Tibial nerve (tissue), 4 donors: ENCODE measurements at regions not wholly inside any gene's neighbourhood (a gene's known extent, or its start where the extent isn't known, plus 50 kb on each side); places are given as distances from the start of the nearest gene placed in this dataset.

Source experiments
- DNase-seq, 2 donors: peaks; one replicate each; pipeline ENCODE4 v3.0.0-alpha.2; 2019; ENCODE audit warnings: low spot score in 2 of 2
- H3K27ac ChIP-seq, 4 donors: fragments of 200-600 bp; sonication (generic) in 3 of 4; one replicate each; pipeline ENCODE4 v1.5.1; 2017 to 2019; ENCODE audit warnings: mild to moderate bottlenecking in 1 of 4
- H3K27me3 ChIP-seq, 2 donors: fragments of 200-600 bp; sonication (generic) in 1 of 2; one replicate each; pipeline versions ENCODE4 v1.5.1 to v1.6.0; 2017 to 2019
- H3K36me3 ChIP-seq, 3 donors: fragments of 200-600 bp; sonication (generic); one replicate each; pipeline ENCODE4 v1.5.1; 2018 to 2019
- H3K4me1 ChIP-seq, 4 donors: fragments of 200-600 bp; sonication (generic) in 3 of 4; one replicate each; pipeline ENCODE4 v1.5.1; 2017 to 2019
- H3K4me3 ChIP-seq, 4 donors: fragments of 200-600 bp; sonication (generic) in 3 of 4; one replicate each; pipeline ENCODE4 v1.5.1; 2017 to 2019; ENCODE audit warnings: mild to moderate bottlenecking in 1 of 4, moderate library complexity in 1 of 4
- H3K9me3 ChIP-seq, 4 donors: fragments of 200-600 bp; sonication (generic) in 3 of 4; one replicate each; pipeline ENCODE4 v1.5.1; 2017 to 2019
- EP300 ChIP-seq, 2 donors: sonication (generic); formaldehyde crosslinking; IDR thresholded peaks; one replicate each; pipeline ENCODE4 v1.6.1; 2017; ENCODE audit warnings: antibody characterized with exemption in 2 of 2, mild to moderate bottlenecking in 1 of 2
- POLR2A ChIP-seq, 2 donors: fragments of 450-650 bp; IDR thresholded peaks; one replicate each; pipeline ENCODE4 v1.6.1; 2017; ENCODE audit warnings: antibody characterized with exemption in 2 of 2, mild to moderate bottlenecking in 2 of 2, moderate library complexity in 2 of 2
- WGBS, 2 donors: methylation state at CpG; one replicate each; pipeline ENCODE4 v1.1.5; 2018; 5-methylcytosine and 5-hydroxymethylcytosine counted together
- TF ChIP-seq, protein P1 (sequence below), 5 experiments: fragments of 200-600 bp in 3 of 5; fragments of 450-650 bp in 2 of 5; sonication (generic) in 3 of 5; IDR thresholded peaks; one replicate each; pipeline ENCODE4 v1.5.1; 2016 to 2019; ENCODE audit warnings: antibody characterized with exemption in 5 of 5, mild to moderate bottlenecking in 3 of 5, moderate library complexity in 2 of 5

DNA sequence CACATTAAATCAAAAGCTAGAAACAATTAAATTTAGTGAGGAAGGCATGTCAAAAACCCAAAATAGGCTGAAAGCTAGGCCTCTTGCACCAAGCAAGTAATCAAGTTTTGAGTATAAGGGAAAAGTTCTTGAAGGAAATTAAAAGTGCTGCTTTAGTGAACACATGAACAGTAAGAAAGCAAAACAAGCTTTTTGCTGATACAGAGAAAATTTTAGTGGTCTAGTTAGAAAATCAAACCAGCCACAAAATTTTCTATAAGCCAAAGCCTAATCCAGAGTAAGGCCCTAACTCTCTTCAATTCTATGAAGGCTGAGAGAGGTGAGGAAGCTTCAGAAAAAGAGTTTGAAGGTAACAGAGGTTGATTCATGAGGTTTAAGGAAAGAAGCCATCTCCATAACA, 116.2 kb downstream of the CYB561 start:
- H3K9me3 ChIP-seq, result no peaks in the 10 kb centered on the region
- DNase-seq, result no peak
- TF ChIP-seq, protein P1, sequence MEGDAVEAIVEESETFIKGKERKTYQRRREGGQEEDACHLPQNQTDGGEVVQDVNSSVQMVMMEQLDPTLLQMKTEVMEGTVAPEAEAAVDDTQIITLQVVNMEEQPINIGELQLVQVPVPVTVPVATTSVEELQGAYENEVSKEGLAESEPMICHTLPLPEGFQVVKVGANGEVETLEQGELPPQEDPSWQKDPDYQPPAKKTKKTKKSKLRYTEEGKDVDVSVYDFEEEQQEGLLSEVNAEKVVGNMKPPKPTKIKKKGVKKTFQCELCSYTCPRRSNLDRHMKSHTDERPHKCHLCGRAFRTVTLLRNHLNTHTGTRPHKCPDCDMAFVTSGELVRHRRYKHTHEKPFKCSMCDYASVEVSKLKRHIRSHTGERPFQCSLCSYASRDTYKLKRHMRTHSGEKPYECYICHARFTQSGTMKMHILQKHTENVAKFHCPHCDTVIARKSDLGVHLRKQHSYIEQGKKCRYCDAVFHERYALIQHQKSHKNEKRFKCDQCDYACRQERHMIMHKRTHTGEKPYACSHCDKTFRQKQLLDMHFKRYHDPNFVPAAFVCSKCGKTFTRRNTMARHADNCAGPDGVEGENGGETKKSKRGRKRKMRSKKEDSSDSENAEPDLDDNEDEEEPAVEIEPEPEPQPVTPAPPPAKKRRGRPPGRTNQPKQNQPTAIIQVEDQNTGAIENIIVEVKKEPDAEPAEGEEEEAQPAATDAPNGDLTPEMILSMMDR (IDR thresholded peaks at IDR 0.05), result no peak
- TF ChIP-seq EP300 (IDR thresholded peaks at IDR 0.05), result no peak
- no peak for TF ChIP-seq POLR2A (IDR thresholded peaks at IDR 0.05)
- H3K36me3 ChIP-seq, result peaks cover 0 to 12% (median 0%) of the 10 kb centered on the region in 3 donors
- H3K27ac ChIP-seq, result no peak overlapping the region
- H3K4me3 ChIP-seq, result no peak overlapping the region
- no peaks in the 10 kb centered on the region for H3K27me3 ChIP-seq
- no peaks in the 10 kb centered on the region for H3K4me1 ChIP-seq

DNA sequence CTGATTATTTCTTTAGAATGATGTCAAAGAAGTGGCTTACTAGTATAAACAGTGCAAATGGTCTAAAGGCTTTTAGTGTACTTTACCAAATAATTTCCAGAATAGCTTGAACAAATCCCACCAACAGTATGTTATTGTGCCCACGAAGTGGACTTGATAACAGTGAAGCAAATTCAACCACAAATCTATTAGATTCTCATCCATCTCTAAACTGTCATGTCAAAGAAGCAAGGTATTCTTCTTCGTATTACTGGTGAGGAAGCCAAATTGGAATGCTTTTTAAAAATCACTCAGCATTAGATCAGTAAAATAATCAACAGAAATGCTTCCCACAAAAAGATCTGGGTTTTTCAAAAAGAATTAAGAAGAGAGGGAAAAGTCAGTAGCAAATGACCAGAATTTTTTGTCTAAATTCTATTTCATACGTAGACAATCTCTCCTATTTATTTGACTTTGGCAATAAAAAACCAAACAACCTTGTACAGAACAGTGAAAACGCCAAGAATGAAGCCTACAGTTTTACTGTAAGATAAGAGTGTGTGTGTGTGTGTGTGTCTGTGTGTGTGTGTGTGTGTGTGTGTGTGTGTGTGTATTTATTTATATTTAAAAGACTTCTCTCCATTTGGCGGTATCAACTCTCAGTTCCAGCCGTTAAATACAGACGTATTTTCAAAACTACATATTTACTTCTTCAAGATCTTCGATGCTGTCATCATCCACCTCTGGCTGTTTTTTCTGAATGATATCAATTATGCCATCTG, 114.6 kb downstream of the CYB561 start:
- DNase-seq, result no peak
- H3K4me1 ChIP-seq, result peaks cover 0 to 6% (median 0%) of the 10 kb centered on the region in 4 donors
- TF ChIP-seq EP300 (IDR thresholded peaks at IDR 0.05), result no peak
- TF ChIP-seq POLR2A (IDR thresholded peaks at IDR 0.05), result no peak
- TF ChIP-seq, protein P1 (IDR thresholded peaks at IDR 0.05), result no peak
- H3K27me3 ChIP-seq, result no peaks in the 10 kb centered on the region
- no peak overlapping the region for H3K4me3 ChIP-seq
- WGBS, 2 donors, result 84% methylated on average over 8 of the region's 8 CpGs
- no peaks in the 10 kb centered on the region for H3K9me3 ChIP-seq
- H3K36me3 ChIP-seq, result peaks cover 0 to 12% (median 0%) of the 10 kb centered on the region in 3 donors
- H3K27ac ChIP-seq, result no peak overlapping the region

DNA sequence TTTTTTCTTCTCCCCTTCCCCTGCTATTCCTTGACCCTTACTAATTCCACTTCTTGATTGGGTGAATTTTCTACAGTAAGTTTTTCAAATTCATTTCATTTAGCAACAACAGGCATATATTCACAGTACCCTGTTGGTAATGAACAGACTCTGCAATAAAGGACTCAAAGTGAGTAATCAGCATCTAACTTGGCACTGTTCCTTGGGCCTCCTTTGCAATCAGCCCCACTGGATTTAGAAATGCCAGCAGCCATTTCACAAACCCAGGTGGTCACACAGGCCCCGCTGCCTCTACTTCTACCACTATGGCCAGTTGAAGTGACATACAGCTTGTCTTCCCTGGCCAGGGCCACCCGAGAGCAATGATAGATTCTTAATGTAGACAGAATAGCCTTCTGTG, 113.8 kb downstream of the CYB561 start:
- TF ChIP-seq EP300 (IDR thresholded peaks at IDR 0.05) (no peak), POLR2A (IDR thresholded peaks at IDR 0.05) (no peak)
- TF ChIP-seq, protein P1 (IDR thresholded peaks at IDR 0.05), result no peak
- DNase-seq, result no peak
- Histone ChIP-seq H3K27ac (no peak overlapping the region), H3K36me3 (peaks cover 0 to 12% (median 0%) of the 10 kb centered on the region in 3 donors), H3K4me3 (no peak overlapping the region), H3K4me1 (peaks cover 0 to 6% (median 0%) of the 10 kb centered on the region in 4 donors), H3K27me3 (no peaks in the 10 kb centered on the region), H3K9me3 (no peaks in the 10 kb centered on the region)
- 92 to 96% methylated on average over 2 of the region's 2 CpGs for WGBS, 2 donors

DNA sequence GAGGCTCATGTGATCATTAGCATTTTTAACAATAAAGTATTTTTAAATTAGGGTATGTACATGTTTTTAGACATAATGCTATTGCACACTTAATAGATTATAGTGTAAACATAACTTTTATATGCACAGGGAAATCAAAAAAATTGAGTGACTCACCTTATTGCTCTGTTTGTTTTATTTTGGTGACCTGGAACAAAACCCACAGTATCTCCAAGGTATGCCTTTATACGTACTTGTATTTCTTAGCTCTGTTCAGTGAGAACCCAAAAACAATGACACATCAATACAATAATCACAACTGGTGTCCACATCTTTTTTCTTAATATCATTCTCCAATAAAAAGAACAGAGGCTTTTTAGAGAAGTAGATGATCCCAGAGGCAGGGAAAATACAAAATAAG, 112.2 kb downstream of the CYB561 start:
- Histone ChIP-seq H3K4me3 (no peak overlapping the region), H3K4me1 (peaks cover 0 to 6% (median 0%) of the 10 kb centered on the region in 4 donors), H3K27me3 (no peaks in the 10 kb centered on the region), H3K36me3 (peaks cover 0 to 7% (median 0%) of the 10 kb centered on the region in 3 donors), H3K27ac (no peak overlapping the region), H3K9me3 (no peaks in the 10 kb centered on the region)
- DNase-seq, result no peak
- TF ChIP-seq POLR2A (IDR thresholded peaks at IDR 0.05) (no peak), EP300 (IDR thresholded peaks at IDR 0.05) (no peak)
- TF ChIP-seq, protein P1 (IDR thresholded peaks at IDR 0.05), result no peak
- 89 to 93% methylated on average over 1 of the region's 1 CpG for WGBS, 2 donors

DNA sequence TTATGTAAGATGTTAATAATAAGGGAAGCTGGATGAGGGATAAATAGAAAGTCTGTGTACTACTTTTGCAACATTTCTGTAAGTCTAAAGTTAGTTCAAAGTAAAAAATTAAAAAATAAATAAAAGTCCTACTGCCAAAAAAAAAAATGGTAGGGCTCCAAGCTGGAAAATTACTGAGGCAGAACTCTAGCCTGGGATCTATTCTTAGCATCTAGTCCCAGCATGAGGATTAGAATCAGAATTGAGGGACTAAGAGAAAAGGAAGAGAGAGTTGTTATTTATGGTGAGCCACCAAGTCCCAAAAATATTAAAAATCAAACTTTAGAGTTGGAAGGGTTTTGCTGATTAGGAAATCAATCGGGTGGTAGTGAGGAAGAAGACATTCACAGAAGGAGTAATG, 110.3 kb downstream of the CYB561 start:
- H3K27me3 ChIP-seq, result no peaks in the 10 kb centered on the region
- no peak overlapping the region for H3K27ac ChIP-seq
- H3K4me1 ChIP-seq, result peaks cover 0 to 6% (median 0%) of the 10 kb centered on the region in 4 donors
- peaks cover 0 to 15% (median 0%) of the 10 kb centered on the region in 3 donors for H3K36me3 ChIP-seq
- no peaks in the 10 kb centered on the region for H3K9me3 ChIP-seq
- H3K4me3 ChIP-seq, result no peak overlapping the region
- no peak for TF ChIP-seq EP300 (IDR thresholded peaks at IDR 0.05)
- TF ChIP-seq, protein P1 (IDR thresholded peaks at IDR 0.05), result no peak
- no peak for TF ChIP-seq POLR2A (IDR thresholded peaks at IDR 0.05)
- 71 to 74% methylated on average over 1 of the region's 1 CpG for WGBS, 2 donors
- DNase-seq, result no peak
